ENCODE measurements at regions not wholly inside any gene's neighbourhood (a gene's known extent, or its start where the extent isn't known, plus 50 kb on each side); places are given as distances from the start of the nearest gene placed in this dataset.
A peak's percentile ranks its signal among the peaks of the same experiment; 100 is the strongest.

GRCh38 chr1:163927493-163927892 lies 605.7 kb downstream of the NUF2 start:
- Histone ChIP-seq H4K20me1 (ENCODE audit: control insufficient read depth, insufficient read depth, insufficient read length) (no peaks in the 10 kb centered on the region), H2BK120ac (ENCODE audit: low read depth, low read length, poor library complexity, severe bottlenecking) (no peak overlapping the region), H3K56ac (ENCODE audit: insufficient read length, low read depth, low read length) (no peak overlapping the region), H2AFZ (ENCODE audit: low read length) (no peak overlapping the region), H2BK5ac (ENCODE audit: insufficient read length, low read length) (no peak overlapping the region), H3K4me2 (ENCODE audit: insufficient read depth, insufficient read length, low read length) (no peak overlapping the region), H3K27ac (ENCODE audit: insufficient read length, low read depth, low read length) (no peak overlapping the region), H3K79me2 (ENCODE audit: insufficient read depth, low read length) (no peaks in the 10 kb centered on the region), H2BK15ac (ENCODE audit: low read depth, low read length) (no peak overlapping the region), H3K27me3 (ENCODE audit: insufficient read depth, low read length) (no peaks in the 10 kb centered on the region), H3K4ac (ENCODE audit: low read depth, low read length) (no peak overlapping the region), H3K9ac (ENCODE audit: extremely low read depth, insufficient read length, low read length) (no peak overlapping the region), H3K23me2 (ENCODE audit: insufficient read length, low read depth, low read length, poor library complexity, severe bottlenecking) (no peaks in the 10 kb centered on the region), H2BK12ac (ENCODE audit: insufficient read length, low read depth, low read length) (no peak overlapping the region), H3K23ac (ENCODE audit: insufficient read length, low read depth, low read length) (no peak overlapping the region), H4K8ac (replicated peaks; ENCODE audit: insufficient read length, low read depth, low read length) (no peak overlapping the region), H4K91ac (ENCODE audit: insufficient read length, low read depth, low read length) (no peak overlapping the region), H3T11ph (ENCODE audit: low read length) (no peak overlapping the region), H2AK5ac (ENCODE audit: insufficient read length, low read length) (no peak overlapping the region), H3K4me1 (ENCODE audit: insufficient read depth, low read length) (0 out of 2 replicates have a peak, but pooled peaks cover 2% of the 10 kb centered on the region), H3K18ac (ENCODE audit: insufficient read length, low read depth, low read length) (no peak overlapping the region), H3K9me3 (ENCODE audit: control insufficient read depth, low read depth, low read length) (no peaks in the 10 kb centered on the region), H2BK20ac (ENCODE audit: low read depth, low read length, poor library complexity, severe bottlenecking) (peak overlapping the region; percentile 83), H3K79me1 (ENCODE audit: insufficient read depth, low read depth, low read length, poor library complexity, severe bottlenecking) (no peaks in the 10 kb centered on the region), H3K14ac (ENCODE audit: insufficient read depth, low read length) (no peak overlapping the region), H4K5ac (ENCODE audit: insufficient read length, low read depth, low read length) (no peak overlapping the region)
- TF ChIP-seq CTCF (conservative IDR thresholded peaks at IDR 0.05): no peak
- no peak for DNase-seq
- H3K27ac Mint-ChIP-seq: no peak overlapping the region
- peaks cover 0 to 9% (median 3%) of the 10 kb centered on the region in 3 experiments; a peak in 3 of 7 replicates for H3K36me3 Mint-ChIP-seq (ENCODE audit: insufficient read depth in 1 of 3, low read depth in 3 of 3)
- H3K9me3 Mint-ChIP-seq: peaks cover 3% of the 10 kb centered on the region in 2 experiments; a peak in 4 of 5 replicates
- WGBS (ENCODE audit: extremely low coverage, insufficient read length, low lambda C conversion rate): no CpG with 5 or more reads among the region's 1 CpG
- H3K4me3 Mint-ChIP-seq: no peak overlapping the region
- peaks cover 14 to 17% of the 10 kb centered on the region in 2 experiments for H3K4me1 Mint-ChIP-seq
- no peaks in the 10 kb centered on the region for H3K27me3 Mint-ChIP-seq (ENCODE audit: low read depth)
